Mesendoderm (in vitro differentiated cells): ENCODE measurements at regions not wholly inside any gene's neighbourhood (a gene's known extent, or its start where the extent isn't known, plus 50 kb on each side); places are given as distances from the start of the nearest gene placed in this dataset.
A peak's percentile ranks its signal among the peaks of the same experiment; 100 is the strongest.

Source experiments
- DNase-seq: peaks from one replicate; pipeline ENCODE4 v3.0.0; 2013
- H2AK5ac ChIP-seq: 2 replicates; pipeline ENCODE4 v1.6.1; 2013; ENCODE audit warnings: low read length, inconsistent platforms
- H2BK120ac ChIP-seq: 2 replicates; pipeline ENCODE4 v1.6.1; 2013; ENCODE audit warnings: low read depth, mild to moderate bottlenecking, low read length, moderate library complexity, mixed read lengths
- H2BK15ac ChIP-seq: replicated peaks from 2 replicates; pipeline ENCODE4 v1.6.1; 2013; ENCODE audit warnings: low read depth, mild to moderate bottlenecking, moderate library complexity
- H2BK5ac ChIP-seq: 2 replicates; pipeline ENCODE4 v1.6.1; 2013; ENCODE audit warnings: low read length, inconsistent platforms
- H3K18ac ChIP-seq: 2 replicates; pipeline ENCODE4 v1.6.1; 2013; ENCODE audit warnings: mild to moderate bottlenecking, low read length, mixed read lengths
- H3K23ac ChIP-seq: one replicate; pipeline ENCODE4 v1.6.1; 2013; ENCODE audit warnings: low read length
- H3K27ac ChIP-seq: 2 replicates; pipeline ENCODE4 v1.5.1; 2013; ENCODE audit warnings: low read depth, mild to moderate bottlenecking, inconsistent platforms, low read length, moderate library complexity
- H3K27me3 ChIP-seq: 2 replicates; pipeline ENCODE4 v1.6.1; 2013; ENCODE audit warnings: low read length, control low read depth, mild to moderate bottlenecking, inconsistent platforms; ENCODE audit not compliant: insufficient read depth, poor library complexity
- H3K36me3 ChIP-seq: 2 replicates; pipeline ENCODE4 v1.6.1; 2013; ENCODE audit warnings: low read length, inconsistent platforms; ENCODE audit not compliant: control insufficient read depth, insufficient read depth
- H3K4ac ChIP-seq: one replicate; pipeline ENCODE4 v1.6.1; 2013; ENCODE audit warnings: low read depth, mild to moderate bottlenecking, low read length, moderate library complexity
- H3K4me1 ChIP-seq: 2 replicates; pipeline ENCODE4 v1.6.1; 2013; ENCODE audit warnings: low read depth, low read length, inconsistent platforms; ENCODE audit not compliant: control insufficient read depth
- H3K4me2 ChIP-seq: 2 replicates; pipeline ENCODE4 v1.6.1; 2013; ENCODE audit warnings: low read length
- H3K4me3 ChIP-seq: 2 replicates; pipeline ENCODE4 v1.5.1; 2013; ENCODE audit warnings: mild to moderate bottlenecking, low read length
- H3K56ac ChIP-seq: one replicate; pipeline ENCODE4 v1.6.1; 2013; ENCODE audit warnings: low read length
- H3K79me1 ChIP-seq: 2 replicates; pipeline ENCODE4 v1.6.1; 2013; ENCODE audit warnings: low read length, inconsistent platforms
- H3K79me2 ChIP-seq: 2 replicates; pipeline ENCODE4 v1.6.1; 2013; ENCODE audit warnings: mild to moderate bottlenecking, low read length; ENCODE audit not compliant: control insufficient read depth, insufficient read depth
- H3K9ac ChIP-seq: 2 replicates; pipeline ENCODE4 v1.6.1; 2013; ENCODE audit warnings: low read length, inconsistent platforms
- H4K5ac ChIP-seq: one replicate; pipeline ENCODE4 v1.6.1; 2013; ENCODE audit warnings: low read length
- H4K8ac ChIP-seq: one replicate; pipeline ENCODE4 v1.6.1; 2013; ENCODE audit warnings: low read depth, mild to moderate bottlenecking, control low read depth, low read length, moderate library complexity
- WGBS: extraction: QIAGEN DNeasy Blood & Tissue Kit; methylation state at CpG from one replicate; pipeline ENCODE4 v1.1.7; 2013; ENCODE audit warnings: low lambda C conversion rate, missing lambda C conversion rate; ENCODE audit not compliant: insufficient coverage; ENCODE audit errors: extremely low coverage; 5-methylcytosine and 5-hydroxymethylcytosine counted together

DNA sequence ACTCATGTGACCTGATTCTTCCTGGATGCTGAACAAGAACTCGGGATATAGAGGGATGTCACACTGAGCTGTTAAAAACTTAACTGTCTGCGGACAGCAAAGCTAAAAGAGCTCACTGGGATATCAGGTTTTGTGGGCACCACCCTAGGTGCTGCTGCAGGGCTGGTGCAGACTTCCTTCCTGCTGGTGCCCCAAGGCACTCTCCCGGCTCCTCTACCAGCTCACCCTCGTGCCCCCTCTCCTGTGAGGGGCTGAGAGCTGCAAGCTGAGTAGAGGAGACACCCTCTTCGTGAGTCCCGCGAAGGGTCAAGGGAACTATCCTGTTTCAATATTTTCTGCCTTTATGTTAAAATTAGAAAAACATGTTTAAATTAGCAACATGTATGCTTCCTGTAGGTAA, 1475.7 kb downstream of the EFNB2 start:
- Histone ChIP-seq H2BK15ac (no peak overlapping the region), H3K79me1 (no peaks in the 10 kb centered on the region), H3K79me2 (no peaks in the 10 kb centered on the region), H4K5ac (no peak overlapping the region), H3K4ac (no peak overlapping the region), H4K8ac (no peak overlapping the region), H3K4me3 (no peak overlapping the region), H2BK5ac (no peak overlapping the region), H3K9ac (no peak overlapping the region), H3K27ac (no peak overlapping the region), H3K27me3 (no peaks in the 10 kb centered on the region), H2BK120ac (no peak overlapping the region), H3K4me2 (no peak overlapping the region), H3K36me3 (no peaks in the 10 kb centered on the region), H3K4me1 (no peaks in the 10 kb centered on the region), H3K23ac (no peak overlapping the region), H2AK5ac (no peak overlapping the region), H3K56ac (no peak overlapping the region), H3K18ac (no peak overlapping the region)
- no peak for DNase-seq
- WGBS = no CpG with 5 or more reads among the region's 7 CpGs

DNA sequence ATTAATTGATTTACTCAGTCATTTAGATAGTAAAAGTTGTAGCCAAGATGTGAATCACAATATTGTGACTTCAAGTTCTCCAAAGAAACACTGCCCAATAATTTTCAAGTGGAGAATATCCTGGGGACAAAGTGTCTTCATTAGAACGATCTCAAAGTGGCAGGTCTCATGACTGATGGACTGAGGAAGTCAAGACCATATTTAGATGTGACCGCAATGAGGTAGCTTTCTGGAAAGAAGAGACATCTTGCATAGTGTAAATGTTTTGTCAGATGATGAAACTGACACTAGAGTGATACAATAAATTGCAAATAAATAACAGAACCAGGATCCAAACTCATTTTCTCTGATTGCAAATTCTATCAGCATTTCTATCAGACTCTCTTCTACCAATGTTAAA, 1476.9 kb downstream of the EFNB2 start:
- H2BK120ac ChIP-seq = no peak overlapping the region
- no peak overlapping the region for H4K5ac ChIP-seq
- H2AK5ac ChIP-seq = no peak overlapping the region
- H3K4me2 ChIP-seq = no peak overlapping the region
- no peak overlapping the region for H3K4ac ChIP-seq
- H3K56ac ChIP-seq = no peak overlapping the region
- no peaks in the 10 kb centered on the region for H3K79me2 ChIP-seq
- DNase-seq = no peak
- WGBS = no CpG with 5 or more reads among the region's 2 CpGs
- no peak overlapping the region for H2BK5ac ChIP-seq
- H3K36me3 ChIP-seq = no peaks in the 10 kb centered on the region
- H3K18ac ChIP-seq = no peak overlapping the region
- no peak overlapping the region for H4K8ac ChIP-seq
- no peak overlapping the region for H3K9ac ChIP-seq
- no peaks in the 10 kb centered on the region for H3K4me1 ChIP-seq
- H3K23ac ChIP-seq = no peak overlapping the region
- H3K27ac ChIP-seq = no peak overlapping the region
- H2BK15ac ChIP-seq = no peak overlapping the region
- no peaks in the 10 kb centered on the region for H3K27me3 ChIP-seq
- no peak overlapping the region for H3K4me3 ChIP-seq
- no peaks in the 10 kb centered on the region for H3K79me1 ChIP-seq

DNA sequence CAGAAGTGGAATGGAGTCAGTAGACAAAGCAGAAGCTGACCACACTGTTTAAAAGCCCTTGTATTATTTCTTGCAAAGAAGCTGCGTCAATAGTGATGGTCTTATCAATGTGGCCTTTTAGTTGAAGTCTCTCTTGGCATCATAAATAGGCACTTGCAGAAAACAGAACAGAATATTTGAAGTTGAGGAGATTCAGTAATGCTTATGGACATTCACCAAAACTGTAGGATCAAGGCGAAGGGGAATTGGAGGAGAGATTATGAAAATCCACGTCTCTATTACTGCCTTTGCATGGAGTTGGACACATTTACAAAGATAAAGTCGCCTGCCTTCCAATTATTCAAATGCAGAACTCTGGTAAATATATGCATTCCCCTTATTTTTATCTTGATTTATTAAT, 1482.8 kb downstream of the EFNB2 start:
- no peaks in the 10 kb centered on the region for H3K4me1 ChIP-seq
- no peak overlapping the region for H4K8ac ChIP-seq
- no peak for DNase-seq
- no peak overlapping the region for H2BK5ac ChIP-seq
- no peak overlapping the region for H2AK5ac ChIP-seq
- no peaks in the 10 kb centered on the region for H3K79me1 ChIP-seq
- H3K27me3 ChIP-seq = no peaks in the 10 kb centered on the region
- no peak overlapping the region for H4K5ac ChIP-seq
- H3K36me3 ChIP-seq = no peaks in the 10 kb centered on the region
- no peak overlapping the region for H3K18ac ChIP-seq
- H3K23ac ChIP-seq = no peak overlapping the region
- no peak overlapping the region for H3K27ac ChIP-seq
- no peak overlapping the region for H2BK120ac ChIP-seq
- no peak overlapping the region for H3K4me3 ChIP-seq
- H3K4ac ChIP-seq = no peak overlapping the region
- H3K56ac ChIP-seq = no peak overlapping the region
- H3K4me2 ChIP-seq = no peak overlapping the region
- no peaks in the 10 kb centered on the region for H3K79me2 ChIP-seq
- no peak overlapping the region for H2BK15ac ChIP-seq
- no peak overlapping the region for H3K9ac ChIP-seq
- no CpG with 5 or more reads among the region's 4 CpGs for WGBS

DNA sequence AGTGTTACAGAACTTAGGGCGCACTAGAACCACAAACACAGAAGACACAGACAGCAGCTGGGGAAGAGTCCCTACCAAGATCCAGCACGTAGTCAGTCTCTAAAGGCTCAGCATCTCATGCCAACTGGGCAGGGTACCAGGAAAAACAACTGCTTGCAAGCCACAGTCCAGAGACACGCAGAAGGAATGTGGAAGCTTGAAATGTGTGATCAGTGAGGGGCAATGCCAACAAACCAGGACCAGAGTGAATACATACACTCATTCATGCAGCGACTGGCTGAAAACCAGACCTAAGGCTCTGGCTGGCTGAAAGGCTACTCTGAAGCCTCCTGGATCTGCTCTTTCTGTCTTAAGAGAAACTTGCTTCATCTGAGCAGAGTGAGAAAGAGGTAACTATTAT, 1484.8 kb downstream of the EFNB2 start:
- Histone ChIP-seq H3K36me3 (no peaks in the 10 kb centered on the region), H3K79me2 (no peaks in the 10 kb centered on the region), H3K4me3 (no peak overlapping the region), H3K79me1 (no peaks in the 10 kb centered on the region), H2BK15ac (no peak overlapping the region), H2BK5ac (no peak overlapping the region), H3K9ac (no peak overlapping the region), H4K5ac (no peak overlapping the region), H3K4me1 (no peaks in the 10 kb centered on the region), H3K4ac (no peak overlapping the region), H2AK5ac (no peak overlapping the region), H3K27ac (no peak overlapping the region), H3K18ac (no peak overlapping the region), H3K23ac (no peak overlapping the region), H3K27me3 (no peaks in the 10 kb centered on the region), H3K56ac (no peak overlapping the region), H4K8ac (no peak overlapping the region), H2BK120ac (no peak overlapping the region), H3K4me2 (no peak overlapping the region)
- no CpG with 5 or more reads among the region's 4 CpGs for WGBS
- DNase-seq = no peak

DNA sequence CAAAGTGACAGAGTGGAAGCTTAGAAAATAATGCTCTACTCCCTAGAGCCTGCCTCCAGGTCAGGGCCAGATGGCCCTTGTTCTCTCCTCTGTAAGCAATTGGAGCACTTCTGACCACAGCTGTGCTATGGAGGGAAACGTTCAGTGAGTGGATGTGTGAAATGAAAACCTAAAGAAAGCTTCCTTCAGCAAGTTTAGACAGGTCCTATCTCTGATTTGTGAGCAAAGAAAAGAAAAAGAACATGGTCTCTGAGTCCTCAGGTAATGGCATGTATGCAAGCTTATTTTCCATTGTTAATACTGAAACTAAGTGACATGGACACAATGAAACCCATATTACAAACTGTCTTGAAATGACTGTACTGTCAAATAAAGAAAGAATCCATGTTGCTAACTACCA, 1486.8 kb downstream of the EFNB2 start:
- Histone ChIP-seq H3K4me1 (no peaks in the 10 kb centered on the region), H4K8ac (no peak overlapping the region), H2BK5ac (no peak overlapping the region), H3K18ac (no peak overlapping the region), H3K4me2 (no peak overlapping the region), H2BK15ac (no peak overlapping the region), H3K79me1 (no peaks in the 10 kb centered on the region), H3K56ac (no peak overlapping the region), H4K5ac (no peak overlapping the region), H3K27me3 (no peaks in the 10 kb centered on the region), H3K9ac (no peak overlapping the region), H3K4me3 (no peak overlapping the region), H3K27ac (no peak overlapping the region), H3K79me2 (no peaks in the 10 kb centered on the region), H3K4ac (no peak overlapping the region), H2BK120ac (no peak overlapping the region), H2AK5ac (no peak overlapping the region), H3K36me3 (no peaks in the 10 kb centered on the region), H3K23ac (no peak overlapping the region)
- DNase-seq = no peak
- WGBS = no CpG with 5 or more reads among the region's 1 CpG

DNA sequence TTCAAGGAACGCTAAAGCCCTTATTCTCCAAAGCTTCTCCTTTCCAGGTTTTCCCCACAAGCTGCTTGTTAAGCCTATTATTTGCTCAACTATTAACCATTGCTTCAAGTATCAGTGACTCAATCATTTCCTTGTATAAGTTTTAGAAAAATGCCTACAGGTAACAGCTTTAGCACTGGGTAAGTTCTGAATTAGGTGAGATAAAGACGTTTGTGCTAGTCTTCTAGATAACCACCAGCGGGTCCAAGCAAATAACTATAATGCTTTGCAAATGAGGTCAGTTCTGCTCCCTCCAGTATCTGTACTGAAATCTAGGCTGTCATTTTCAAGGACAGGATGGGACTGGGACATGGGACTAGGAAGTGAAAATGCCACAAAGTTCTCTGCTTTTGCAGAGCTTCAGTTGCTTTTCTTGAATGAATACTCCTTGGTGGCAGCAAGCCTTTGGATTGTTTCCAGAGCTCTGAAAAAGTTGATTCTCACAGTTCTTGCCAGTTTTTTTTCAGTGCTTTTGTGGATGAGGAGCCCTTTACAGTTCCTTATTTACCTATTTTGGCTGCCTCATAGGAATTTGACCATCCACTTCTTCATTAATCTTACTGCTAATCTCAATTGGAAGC, 1487.7 kb downstream of the EFNB2 start:
- Histone ChIP-seq H2AK5ac (no peak overlapping the region), H3K27ac (peak overlapping the region; percentile 23), H3K23ac (no peak overlapping the region), H2BK5ac (no peak overlapping the region), H3K79me1 (no peaks in the 10 kb centered on the region), H3K4ac (no peak overlapping the region), H4K8ac (no peak overlapping the region), H3K9ac (no peak overlapping the region), H4K5ac (no peak overlapping the region), H2BK120ac (peak overlapping the region; percentile 28), H2BK15ac (no peak overlapping the region), H3K79me2 (no peaks in the 10 kb centered on the region), H3K18ac (no peak overlapping the region), H3K4me2 (no peak overlapping the region), H3K4me3 (no peak overlapping the region), H3K36me3 (no peaks in the 10 kb centered on the region), H3K4me1 (no peaks in the 10 kb centered on the region), H3K56ac (no peak overlapping the region), H3K27me3 (no peaks in the 10 kb centered on the region)
- WGBS = no CpG with 5 or more reads among the region's 3 CpGs
- DNase-seq = peak; percentile 70
